HG03064 (cell line): ENCODE measurements at regions not wholly inside any gene's neighbourhood (a gene's known extent, or its start where the extent isn't known, plus 50 kb on each side); places are given as distances from the start of the nearest gene placed in this dataset.
"Not testable (repeated sequence)": the region's sequence is repeated elsewhere in the genome, so short reads cannot be mapped to it uniquely, and the experiment has no call there.

Experiments used
- ATAC-seq: cut with Tn5 transposase; IDR thresholded peaks from one replicate; pipeline ENCODE4 v1.9.1; 2021; ENCODE audit warnings: low read depth; ENCODE audit not compliant: unreplicated experiment

DNA sequence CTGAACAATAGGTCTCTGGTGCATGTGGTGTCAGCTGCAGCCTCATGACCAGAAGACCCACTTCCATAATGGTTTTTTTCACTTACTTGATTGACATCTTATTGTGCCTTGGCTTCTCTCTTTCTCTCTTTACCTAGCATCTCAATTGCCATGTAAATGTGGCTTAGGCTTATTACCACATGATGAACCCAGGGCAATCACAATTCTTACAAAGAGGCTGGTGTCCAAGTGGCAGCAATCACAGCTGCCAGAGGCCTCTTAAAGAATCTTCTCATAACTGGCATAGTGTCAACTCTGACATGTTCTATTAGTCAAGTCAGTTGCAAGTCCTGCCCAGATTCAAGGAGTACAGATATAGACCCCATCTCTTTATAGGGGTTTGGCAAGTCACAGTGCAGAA is 1224.8 kb downstream of the SUCLG1 start:
- ATAC-seq, result no peak

DNA sequence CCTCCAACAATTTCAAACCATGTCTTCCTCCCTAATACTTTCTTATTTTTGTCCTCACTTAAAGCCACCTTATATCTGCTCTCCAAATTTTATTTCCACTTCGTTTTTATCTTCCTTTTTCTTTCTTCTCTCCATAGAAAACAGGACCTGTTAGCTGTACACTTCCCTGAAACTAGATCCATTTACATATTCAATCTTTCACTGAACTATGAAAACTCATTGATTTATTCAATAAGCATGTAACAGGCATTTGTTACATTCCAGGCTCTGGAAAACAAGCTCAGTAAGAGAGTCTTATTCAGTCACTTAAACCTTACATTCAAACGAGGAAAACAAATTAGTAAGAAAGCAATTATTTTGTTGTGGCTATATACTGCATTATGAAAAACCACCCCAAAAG is 1225.3 kb downstream of the SUCLG1 start:
- ATAC-seq, result no peak

DNA sequence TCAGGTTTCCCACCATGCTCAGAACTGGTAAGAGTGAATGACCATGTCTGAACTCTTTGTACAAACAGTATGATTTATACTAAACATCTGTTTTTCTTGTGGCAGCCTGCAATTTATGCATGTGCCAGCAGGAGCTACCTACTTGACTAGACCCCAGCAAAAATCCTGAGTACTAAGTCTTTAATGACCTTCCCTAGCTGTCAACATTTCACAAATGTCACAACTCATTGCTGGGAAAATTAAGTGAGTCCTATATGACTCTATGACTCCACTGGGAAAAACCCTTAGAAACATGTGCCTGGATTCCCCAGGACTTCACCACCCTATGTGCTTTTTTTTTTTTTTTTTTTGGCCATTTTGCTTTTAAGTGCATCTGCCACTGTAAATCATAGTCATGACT is 1225.8 kb downstream of the SUCLG1 start:
- ATAC-seq, result no peak

DNA sequence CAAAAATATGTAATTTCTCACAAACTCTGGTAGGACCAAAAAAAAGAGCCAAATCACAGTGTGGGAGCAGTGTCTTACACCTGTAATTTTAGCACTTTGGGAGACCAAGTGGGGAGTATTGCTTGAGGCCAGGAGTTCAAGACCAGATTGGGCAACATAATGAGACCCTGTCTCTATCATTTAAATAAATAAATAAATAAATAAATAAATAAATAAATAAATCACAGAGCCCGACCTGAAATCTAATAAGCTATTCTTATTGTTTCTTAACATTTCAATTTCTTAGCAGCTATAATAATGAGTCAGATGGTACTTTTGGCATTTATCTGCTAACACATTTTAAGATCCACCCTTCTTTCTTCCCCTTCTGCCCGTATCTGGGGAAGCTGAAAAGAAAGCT is 1229.6 kb downstream of the SUCLG1 start:
- ATAC-seq, result no peak

DNA sequence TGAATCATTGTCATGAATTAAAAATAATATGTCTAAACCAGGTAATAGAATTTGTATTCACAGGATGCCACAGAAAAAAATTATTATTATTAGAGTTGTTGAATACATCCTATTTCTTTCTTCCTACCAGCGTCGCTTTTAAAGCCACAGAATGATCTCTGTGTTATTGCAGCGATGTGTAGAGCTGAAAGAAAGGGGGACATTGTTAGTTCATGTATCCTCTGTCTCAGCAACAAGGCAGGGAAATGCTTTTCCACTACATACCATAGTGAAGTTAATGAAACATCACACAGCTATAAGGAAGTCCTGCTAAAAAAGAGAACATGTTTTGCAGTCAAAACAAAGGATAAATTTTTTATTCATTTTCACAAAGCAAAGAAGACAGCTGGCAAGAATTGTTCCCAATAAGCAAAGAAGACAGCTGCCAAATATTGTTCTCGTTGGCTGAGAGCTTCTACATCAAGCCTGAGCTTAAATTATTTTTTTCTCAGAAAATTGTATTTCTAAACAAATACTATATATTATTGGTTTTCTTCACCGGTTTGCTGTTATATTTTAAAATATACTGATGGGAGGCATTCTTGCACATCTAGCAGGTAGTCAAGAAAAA is 1234.4 kb downstream of the SUCLG1 start:
- no peak for ATAC-seq

DNA sequence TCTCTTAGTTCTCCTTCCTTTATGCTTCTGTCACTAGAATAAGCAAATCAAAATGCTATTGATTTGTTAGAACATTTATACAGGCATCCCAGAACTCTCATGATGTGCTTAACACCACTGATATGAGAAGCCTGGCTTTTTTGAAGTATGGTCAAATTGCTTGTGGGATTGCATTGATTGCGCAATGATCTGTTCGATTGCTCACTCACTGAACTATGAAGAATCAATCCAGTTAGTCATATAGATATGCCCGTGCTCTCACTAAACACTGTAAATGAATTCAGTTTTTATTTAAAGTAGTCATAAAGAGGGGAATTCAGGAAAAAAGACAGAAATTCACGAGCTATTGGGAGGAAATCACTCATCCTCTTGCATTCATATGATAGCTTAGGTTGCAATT is 1237.8 kb downstream of the SUCLG1 start:
- no peak for ATAC-seq

DNA sequence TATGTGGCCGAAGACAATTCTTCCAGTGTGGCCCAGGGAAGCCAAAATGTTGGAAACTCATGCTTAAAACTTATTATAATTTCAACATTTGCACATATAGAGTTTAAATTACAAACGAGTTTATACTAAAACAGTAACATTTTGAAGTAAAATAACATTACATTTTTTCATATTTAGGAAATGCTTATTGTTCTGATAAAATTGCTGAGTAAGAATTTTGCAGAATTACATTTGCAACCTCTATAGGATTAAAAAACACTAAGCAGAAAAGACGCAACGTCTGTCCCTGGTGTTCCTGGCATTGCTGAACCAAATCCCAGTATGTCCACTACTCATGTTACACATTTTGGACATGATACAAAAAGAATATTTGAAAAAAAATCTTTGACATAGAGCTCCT is 1241.2 kb downstream of the SUCLG1 start:
- ATAC-seq, result no peak

DNA sequence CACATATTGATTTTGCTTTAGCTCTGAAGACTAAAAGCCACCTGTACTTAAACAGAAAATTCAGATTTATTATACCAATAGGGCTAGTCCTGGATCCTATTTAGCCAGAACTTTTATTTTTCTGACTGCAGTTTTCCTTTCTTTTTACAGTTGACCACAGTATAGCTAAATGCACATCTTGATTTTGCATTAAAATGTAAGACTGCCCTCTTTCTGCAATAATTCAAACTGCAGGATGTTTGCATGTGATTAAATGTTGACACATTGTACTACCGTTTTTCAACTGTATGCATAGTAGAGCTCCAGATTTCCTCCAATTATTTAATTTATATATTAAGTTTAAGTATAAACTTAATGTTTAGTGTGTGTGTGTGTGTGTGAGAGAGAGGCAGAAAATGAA is 1262.9 kb downstream of the SUCLG1 start:
- ATAC-seq, result no peak

DNA sequence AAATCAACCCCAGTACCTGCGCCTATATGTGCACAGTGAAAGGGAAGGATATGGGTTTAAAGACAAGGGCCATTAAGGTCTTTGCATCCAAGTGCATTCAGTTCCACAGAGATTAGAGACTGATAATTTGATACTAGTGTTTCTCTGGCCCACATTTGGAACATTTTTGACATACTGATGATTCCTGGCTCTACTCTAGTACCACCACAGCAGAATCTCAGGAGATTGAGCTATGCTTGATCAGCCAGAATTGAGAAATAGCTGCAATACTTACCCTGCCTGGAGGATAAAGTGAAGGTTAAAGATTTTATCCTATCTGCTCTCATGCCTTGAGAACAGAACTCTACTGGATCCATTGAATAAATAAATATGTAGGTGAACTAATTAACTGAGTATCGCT is 1267.8 kb downstream of the SUCLG1 start:
- no peak for ATAC-seq

DNA sequence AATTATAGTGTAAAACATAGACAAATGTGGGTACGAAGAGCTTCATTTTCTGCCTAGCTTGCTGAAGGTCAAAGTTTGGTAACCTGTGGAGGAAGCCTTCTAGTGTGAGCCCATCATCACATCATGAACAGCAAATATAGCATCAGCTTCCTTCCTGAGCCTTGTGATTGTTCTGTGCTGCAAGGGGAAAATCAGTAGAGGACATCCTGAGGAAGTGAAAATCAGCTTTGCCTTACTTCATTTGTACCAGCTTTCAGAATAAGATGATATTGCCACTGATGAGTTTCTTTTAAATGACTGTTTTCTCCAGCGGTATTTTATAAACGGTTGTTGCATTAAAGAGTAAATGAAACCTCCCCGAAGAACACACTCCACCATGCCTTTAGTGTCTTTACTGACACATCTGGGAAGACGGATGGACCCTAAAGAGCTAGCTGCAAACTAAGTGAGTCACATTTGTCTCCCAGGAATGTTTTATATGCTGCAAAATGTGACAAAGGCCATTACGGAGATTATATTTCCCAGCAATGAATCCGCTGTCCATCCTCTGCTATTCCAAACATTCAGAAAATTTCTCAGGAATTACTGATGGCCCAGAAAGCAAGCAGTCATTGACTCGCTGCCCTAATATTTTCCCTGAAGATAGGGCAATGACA is 1272.8 kb downstream of the SUCLG1 start:
- no peak for ATAC-seq

DNA sequence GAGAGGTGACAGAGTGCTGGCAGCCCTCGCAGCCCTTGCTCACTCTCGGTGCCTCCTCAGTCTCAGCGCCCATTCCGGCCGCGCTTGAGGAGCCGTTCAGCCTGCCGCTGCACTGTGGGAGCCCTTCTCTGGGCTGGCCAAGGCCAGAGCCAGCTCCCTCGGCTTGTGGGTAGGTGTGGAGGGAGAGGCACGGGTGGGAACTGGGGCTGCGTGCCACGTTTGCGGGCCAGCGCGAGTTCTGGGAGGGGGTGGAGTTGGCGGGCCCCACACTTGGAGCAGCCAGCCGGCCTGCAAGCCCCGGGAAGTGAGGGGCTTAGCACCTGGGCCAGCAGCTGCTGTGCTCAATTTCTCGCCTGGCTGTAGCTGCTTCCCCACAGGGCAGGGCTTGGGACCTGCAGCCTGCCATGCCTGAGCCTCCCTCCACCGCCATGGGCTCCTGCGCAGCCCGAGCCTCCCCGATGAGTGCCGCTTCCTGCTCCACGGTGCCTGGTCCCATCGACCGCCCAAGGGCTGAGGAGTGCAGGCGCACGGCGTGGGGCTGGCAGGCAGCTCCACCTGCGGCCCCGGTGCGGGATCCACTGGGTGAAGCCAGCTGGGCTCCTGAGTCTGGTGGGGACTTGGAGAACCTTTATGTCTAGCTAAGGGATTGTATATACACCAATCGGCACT is 1278.1 kb downstream of the SUCLG1 start:
- ATAC-seq, result not testable (repeated sequence)

DNA sequence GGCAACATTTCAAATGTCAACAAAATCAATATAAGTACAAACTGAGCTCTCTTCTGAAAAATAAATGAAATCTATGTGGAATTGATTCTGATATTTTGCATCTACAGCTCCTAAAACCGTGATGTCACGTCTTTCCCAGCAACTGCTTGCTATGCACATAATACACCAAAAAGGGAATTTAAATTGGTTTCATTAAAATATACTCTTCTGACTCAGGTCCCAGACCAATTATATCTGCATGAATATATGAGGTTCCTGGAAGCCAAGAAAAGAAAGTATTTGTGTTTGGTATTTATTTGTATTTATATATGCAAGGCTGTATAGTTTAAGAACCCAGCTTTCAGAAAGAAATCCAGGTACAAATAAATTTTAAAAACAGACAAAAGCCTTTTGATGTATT is 1282.5 kb downstream of the SUCLG1 start:
- ATAC-seq, result no peak

DNA sequence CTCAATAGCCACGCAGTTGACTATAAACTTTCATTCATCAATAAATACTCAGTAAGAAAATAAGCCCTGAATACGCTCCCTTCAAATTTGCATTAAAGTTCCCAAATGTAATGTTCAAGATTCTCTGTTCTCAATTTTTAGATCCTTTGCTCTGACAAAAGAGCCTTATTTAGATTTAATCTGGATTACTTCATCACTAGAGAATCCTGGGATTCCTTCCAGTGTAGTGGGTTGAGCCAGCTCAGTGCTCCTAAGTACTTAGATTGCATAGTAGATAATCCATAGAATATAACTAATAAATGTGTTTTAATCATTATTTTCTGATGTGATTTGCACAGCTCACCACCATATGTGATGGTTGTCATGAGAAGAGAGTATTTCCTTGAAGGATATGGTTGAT is 1286.2 kb downstream of the SUCLG1 start:
- ATAC-seq, result no peak

DNA sequence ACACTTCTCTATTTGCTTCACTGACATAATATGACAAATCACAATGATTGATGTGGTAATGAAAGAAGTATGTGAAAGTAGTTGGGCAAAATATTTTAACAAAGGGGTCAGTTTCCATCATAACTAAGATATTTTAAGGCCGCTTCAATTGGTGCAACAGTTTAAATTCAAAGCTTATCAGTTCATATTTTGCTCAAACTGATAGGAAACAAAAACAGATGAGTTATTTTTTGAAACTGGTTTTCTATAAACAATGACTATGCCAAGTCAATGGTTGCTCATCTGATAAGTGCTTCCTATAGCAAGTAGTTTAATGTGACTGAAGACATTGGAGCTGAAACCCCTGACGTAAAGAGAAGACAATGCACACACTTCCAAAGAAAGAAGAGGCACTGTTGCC is 1290.7 kb downstream of the SUCLG1 start:
- ATAC-seq, result no peak

DNA sequence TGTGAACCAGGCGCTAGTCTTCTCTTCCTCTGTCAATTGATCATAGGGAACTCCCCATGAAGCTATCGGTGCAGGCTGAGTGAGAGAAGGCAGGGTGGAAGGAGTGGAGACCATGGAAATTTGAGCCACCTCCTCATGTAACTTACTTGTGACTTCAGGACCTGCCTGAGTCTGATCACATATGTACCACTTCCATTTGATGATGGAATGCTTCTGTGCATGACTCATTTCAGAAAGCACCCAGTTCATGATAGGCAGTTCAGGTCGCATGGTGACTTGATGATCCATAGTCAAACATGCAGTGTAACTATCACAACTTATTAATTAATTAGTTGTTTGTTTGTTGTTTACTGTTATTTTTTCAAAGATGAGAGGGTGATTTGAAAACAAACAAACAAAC is 1296.7 kb downstream of the SUCLG1 start:
- ATAC-seq, result no peak

DNA sequence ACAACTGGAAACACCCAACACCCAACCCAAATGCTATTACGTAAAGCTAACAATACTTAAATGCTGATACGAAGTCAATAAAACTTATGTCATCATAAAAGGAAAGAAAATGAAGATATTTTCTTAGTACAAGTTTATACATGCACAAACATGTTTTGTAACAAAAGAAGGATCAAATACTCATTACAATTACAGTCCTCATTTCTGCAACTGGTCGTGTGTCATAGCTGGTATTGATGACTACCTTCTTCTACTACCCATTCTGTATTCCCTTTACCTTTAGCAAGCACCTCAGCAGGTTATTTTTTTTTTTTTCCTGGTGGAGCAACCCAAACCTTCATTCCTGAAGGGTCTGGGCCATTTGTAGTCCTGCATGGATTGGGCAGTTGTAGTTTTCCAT is 1298.5 kb downstream of the SUCLG1 start:
- no peak for ATAC-seq

DNA sequence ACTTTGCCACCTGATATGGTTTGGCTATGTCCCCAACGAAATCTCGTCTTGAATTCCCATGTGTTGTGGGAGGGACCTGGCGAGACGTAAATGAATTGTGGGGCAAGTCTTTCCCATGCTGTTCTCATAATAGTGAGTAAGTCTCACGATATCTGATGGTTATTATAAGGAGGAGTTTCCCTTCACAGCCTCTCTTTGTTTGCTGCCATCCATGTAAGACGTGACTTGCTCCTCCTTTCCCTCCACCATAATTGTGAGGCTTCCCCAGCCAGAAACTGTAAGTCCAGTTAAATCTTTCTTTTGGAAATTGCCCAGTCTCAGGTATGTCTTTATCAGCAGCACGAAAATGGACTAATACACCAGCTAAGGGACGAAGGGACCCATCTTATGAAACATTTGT is 1303.3 kb downstream of the SUCLG1 start:
- ATAC-seq, result no peak

DNA sequence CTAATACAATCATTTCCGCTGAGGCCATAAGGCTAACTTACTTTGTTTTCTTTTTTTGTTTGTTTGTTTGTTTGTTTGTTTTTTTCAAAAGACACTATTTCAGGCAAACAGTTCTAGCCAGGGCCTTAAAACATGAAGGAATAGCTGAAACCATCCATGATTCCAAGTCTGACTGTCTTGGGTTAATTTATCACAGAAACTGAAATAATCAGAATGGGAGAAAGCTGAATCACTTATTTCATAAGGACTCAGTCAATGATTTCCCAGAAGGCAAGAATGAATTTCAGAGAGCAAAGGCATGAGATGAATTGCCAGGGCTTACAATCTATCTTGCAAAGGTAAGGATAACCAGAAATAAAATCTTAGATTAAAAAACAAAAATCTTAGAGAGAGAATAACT is 1315.1 kb downstream of the SUCLG1 start:
- no peak for ATAC-seq

DNA sequence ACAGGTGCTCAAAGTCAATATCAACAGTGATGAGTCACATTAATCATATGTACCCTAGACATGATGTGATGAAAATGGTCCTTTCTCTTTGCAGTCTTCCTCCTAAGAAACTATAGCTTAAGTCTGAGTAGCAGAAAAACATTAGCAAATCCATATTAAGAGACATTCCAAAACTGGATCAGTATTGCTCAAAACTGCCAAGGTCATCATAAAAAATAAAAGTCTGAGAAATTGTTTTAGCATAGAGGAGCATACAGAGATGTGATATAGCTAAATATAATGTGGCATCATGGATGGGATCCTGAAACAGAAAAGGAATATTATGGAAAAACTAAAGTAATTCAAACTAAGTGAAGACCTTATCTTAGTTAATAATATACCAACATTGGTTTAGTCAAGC is 1316.1 kb downstream of the SUCLG1 start:
- ATAC-seq, result no peak

DNA sequence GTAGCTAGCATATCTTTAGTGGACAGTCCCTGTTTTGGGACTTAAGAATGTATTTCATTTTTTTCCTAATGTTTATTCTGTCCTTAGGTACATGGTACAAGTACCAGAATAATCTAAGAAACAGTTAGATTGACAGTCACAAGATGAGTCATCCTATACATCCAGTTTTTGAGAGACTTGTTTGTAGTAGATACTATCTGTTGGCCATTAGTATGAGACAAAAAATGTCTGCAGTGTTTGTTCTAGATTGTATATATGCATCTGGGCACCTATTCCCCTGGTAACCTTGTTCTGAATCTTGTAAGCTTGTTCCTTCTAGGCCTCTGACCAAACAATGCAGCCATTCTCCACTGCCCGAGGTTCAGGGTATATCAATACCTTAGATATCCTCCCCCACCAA is 1343.5 kb downstream of the SUCLG1 start:
- no peak for ATAC-seq

DNA sequence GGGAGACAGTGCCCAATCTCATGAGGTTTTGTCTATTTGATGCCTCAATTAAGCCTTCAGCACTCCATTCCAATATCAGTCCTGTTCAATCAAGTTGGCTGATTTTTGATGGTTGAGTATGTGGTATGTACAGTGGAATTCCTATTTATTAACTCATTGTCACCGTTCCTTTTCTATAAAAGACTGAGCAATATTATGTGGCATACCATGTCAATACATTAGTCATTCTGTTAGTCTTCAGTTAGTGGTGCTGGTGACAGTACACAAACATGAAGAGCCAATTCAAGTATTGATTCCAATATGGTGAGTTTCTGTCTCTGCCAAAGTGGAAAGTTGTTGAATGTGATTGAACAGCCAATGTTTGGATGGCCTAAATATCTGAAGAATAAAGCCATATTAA is 1343.9 kb downstream of the SUCLG1 start:
- ATAC-seq, result no peak

DNA sequence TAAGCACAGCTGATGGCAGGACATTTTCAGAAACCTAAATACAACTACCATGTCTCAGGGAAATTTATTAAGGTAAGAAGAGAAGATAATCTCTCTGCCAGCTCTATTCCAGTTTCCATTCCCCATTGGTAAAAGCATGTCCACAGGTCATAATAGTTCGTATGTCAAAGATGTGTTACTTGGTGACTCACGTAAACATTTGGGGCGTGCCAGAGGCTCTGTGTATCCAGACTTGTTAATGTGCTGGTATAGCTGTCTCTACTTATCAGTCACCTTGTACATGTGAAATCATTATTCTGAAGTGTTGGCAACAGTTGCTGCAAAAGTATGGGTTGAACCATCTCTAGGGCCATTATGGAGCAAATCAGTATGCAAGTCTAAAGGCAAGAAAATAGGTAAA is 1345.1 kb downstream of the SUCLG1 start:
- no peak for ATAC-seq
